ENCODE measurements at regions not wholly inside any gene's neighbourhood (a gene's known extent, or its start where the extent isn't known, plus 50 kb on each side); places are given as distances from the start of the nearest gene placed in this dataset.

DNA sequence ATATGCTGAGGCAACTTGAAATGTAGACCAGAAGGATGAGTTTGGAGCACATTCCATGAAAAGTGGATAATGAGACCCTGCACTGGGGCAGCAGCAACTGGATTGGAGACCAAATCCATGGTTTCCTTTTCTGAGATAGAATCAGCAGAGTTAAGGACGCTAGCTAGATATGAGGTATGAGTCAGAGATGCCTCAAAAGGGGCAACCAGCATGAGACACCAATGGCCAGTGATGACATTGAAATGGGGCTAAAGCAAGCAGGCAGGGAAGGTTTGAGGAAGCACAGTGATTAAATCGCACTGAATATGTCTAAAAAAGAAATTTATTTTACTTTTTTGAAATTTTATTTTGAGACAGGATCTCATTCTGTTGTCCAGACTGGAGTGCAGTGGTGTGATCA, 802.4 kb downstream of the TFAP2A start:
- no peak for DNase-seq (ENCODE audit: low read depth in 2 of 2)

DNA sequence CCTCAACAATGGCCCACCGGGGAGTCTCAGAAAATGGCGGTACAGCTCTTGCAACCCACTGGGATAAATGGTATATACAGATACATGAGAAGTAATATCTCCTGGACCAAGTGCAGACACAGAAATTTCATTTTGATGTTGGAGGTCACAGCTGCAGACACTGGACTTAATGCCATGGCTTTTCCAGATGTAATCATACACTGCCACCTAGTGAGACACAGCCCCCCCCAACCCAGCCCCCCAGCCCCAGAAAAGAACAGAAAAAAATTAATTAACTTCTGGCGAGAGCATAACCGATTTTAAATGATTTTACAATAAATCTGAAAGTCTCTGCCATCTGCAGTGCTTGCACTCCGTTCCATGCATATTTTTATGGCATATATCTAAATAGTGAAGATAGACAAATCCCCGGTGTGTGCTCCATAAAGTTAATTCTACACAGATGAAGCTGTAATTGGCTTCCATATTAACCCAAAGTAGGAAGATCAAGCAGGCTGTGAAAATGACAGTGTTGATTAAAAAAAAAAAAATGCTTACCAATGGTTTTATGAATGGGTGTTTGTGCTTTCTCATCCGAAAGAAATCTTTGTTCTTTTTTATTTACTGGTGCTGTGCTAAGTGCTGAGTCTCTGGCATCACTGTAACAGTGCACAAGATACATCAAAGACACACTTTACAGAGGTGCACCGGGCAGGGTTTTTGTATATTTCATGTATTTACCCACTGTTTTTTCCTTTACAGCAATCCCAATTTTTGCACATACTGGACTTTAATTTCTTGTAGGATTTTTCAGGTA, 804.1 kb downstream of the TFAP2A start:
- DNase-seq (ENCODE audit: low read depth in 2 of 2): no peak

DNA sequence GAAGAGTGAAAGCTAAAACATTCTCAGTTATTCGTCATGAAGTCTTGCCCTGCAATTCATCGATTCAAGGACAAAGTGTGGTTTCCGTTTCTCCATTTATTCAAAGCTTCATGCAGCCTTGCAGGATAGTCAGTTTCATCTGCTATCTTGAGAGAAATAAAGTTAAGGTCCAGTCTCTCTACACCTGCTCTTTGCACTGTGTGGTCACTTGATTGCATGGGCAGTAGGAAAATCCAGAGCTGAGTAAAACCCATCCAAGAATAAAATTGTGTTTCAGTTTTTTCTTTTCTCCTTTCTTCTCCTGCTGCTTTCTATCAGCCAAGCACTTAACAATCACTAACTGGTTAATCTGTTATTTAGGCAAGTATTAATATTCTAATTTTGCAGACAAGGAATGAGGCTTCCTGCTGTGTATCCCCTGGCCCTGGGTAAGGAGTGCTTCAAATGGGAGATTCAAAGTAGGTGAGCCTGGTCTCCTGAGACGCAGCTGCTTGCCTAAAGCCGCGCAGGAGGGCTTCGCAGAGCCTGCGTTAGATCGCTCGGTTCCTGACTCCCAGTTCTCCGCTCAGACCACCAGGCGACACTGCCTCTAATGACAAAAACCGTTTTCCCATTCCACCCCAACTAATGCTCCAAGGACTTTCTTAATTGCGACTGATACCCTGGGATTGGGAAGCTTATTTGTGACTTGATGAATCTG, 808.3 kb downstream of the TFAP2A start:
- DNase-seq (ENCODE audit: low read depth in 2 of 2): no peak

DNA sequence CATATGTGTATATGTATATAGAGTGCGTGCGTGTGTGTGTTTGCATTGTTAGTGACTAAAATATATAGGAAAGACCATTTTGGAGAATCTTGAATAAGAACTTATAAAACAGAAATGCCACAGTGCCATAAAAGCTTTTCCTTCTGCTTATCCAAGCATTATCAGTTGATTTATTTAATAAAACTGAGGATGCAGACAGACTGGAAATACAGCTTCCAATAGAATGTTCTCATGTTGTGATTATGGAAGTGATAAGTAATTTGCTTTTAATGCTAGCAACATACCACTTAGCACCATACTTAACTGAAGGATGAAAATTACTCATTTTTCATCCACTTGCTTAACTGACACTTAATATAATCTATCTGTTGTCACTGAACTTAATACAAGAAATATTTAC, 820.1 kb downstream of the TFAP2A start:
- DNase-seq (ENCODE audit: low read depth in 2 of 2): no peak

DNA sequence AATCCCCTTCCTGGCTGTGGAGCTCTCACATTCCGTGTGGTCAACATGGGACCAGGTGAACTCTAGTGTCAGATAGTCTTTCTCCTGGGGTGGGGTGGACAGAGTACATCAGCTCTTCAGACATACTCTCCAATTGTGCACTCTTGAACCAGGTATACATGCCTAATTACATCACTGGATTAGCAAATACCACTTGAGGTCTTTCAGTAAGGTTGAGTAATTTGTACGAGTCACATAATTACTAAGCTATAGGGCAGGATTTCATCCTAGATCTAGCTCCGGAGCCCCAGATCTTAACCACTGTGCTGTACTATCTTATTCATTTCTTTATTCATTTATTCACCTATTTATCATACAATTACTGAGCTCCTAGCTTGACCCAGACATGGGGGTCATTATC, 821.3 kb downstream of the TFAP2A start:
- no peak for DNase-seq (ENCODE audit: low read depth in 2 of 2)

DNA sequence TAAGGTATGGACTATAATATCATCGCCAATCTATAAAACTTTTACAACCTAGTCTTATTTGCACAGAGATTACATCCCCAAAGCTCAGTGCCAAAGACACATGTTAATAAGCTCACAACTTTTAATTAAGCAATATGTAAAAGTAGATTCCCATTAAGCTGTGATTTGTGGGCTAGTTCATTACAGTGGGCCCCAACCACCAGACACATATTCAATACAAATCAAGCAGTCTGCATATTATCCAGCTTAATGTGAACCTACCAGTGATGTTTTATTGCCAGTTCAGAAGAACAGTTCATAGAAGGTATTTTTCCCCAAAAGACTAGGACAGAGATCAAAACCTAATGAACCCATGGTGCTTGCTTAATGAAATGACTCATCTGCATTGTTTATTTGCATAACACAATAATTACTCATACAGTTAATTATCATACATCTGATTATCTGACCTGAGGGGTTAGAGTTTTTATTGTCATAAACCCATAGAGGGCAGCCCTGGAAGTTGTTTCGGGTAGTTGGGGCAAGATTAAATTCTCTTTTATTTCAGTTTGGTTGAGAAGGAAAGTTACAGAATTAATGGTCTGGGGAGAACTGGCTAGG, 831.0 kb downstream of the TFAP2A start:
- no peak for DNase-seq (ENCODE audit: low read depth in 2 of 2)

DNA sequence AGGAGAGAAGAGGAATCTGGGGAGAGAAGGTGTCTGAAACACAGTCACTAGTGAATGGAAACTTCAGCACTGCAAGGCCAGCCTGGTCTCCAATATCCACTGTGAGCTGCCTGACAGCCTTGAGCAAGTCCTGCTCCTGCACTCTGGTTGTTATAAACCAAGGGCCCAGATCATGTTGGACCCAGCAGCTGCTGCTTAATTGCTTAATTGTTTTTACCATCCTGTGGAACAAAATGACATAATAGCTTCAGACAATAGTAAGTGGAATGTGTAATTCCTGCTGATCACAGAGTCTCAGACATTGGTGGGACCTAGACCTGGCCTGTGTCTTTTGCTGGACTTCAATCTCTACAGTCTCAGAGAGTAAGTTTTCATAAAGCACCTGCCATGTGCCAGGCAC, 833.7 kb downstream of the TFAP2A start:
- no peak for DNase-seq (ENCODE audit: low read depth in 2 of 2)

DNA sequence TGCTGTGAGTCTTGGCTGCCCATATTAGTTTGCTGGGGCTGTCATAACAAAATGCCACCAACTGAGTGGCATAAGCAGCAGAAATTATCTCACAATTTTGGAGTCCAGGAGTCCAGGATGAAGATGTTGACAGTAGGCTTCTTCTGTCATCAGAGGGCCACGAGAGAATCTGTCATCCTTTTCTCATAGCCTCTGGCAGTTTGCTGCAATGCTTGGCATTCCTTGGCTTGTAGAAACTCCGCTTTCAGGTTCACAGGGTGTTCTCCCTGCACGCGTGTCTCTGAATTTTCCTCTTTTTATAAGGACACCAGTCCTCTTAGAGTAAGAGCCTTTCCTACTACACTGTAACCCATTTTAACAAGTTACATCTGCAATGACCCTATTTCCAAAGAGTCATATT, 838.4 kb downstream of the TFAP2A start:
- no peak for DNase-seq (ENCODE audit: low read depth in 2 of 2)

DNA sequence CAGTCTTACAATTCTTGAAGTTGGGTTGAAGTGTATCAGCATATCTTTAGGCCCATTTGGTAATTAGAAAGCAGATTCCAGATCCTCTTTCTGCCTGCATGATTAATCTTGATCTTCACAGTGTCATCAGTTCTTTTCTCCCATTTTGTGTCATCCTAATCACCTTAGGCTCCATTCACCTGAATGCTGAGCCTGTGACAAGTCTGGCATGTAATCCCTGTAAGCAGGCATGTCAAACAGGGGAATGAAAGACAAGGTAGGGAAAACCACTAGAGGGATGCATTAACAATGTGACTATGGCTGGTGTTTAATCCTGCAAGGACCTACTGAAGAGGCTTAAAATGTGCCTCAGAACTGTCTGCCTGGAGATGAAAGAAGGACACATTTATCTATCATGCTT, 848.8 kb downstream of the TFAP2A start:
- DNase-seq (ENCODE audit: low read depth in 2 of 2): no peak

DNA sequence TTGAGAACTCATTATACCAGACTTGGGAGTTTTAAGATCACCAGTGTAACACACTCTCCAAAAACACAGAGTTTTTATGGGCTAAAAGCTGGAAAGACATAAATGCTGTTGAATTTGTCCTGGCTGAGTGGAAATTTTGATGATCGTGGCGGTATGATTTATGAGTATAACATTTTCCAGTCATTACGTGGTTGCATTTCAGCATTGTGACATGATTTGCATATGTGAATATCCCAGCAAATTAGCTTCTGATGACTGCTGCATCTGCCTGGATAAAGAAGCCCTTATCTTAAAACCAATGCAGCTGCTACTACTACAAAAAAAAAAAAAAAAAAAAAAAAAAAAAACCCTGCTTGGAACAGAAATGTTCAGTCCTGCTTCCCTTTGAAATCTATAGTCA, 850.9 kb downstream of the TFAP2A start:
- no peak for DNase-seq (ENCODE audit: low read depth in 2 of 2)

DNA sequence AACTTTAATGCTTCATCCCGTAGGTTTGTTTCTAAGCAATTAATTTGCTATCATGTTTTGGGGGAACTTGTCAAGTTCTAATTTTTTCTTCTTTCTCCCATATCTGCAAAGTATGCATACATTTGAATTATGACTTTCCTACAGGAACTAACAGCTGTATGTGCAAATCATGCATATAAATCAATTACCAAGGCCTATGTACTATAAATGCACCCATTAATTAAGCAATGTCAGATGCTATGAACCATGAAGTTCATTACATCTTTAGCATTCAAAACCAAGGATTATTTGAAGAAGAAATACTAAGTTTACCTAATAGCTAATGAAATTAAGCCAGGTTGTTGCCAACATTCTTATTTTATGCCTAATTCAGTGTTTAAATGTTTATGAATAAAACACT, 851.3 kb downstream of the TFAP2A start:
- no peak for DNase-seq (ENCODE audit: low read depth in 2 of 2)

DNA sequence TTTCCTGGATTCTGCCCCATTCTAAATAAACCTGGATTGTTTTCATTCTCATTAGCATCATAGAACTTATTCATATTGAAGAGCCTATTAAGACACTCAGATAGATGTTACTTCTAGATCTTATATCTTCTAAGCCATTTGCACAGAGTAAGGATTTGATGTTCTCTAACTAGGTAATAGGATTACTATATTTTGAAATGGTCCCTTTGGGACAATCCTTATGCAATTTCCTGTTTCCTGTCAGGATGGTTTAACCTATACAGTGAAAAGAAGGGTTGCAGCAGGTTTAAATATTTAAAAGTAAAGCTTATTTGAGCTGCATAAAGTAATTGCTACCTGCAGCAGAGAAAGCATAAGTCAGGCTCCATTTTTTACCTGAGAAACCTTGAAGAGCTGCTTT, 860.1 kb downstream of the TFAP2A start:
- no peak for DNase-seq (ENCODE audit: low read depth in 2 of 2)

DNA sequence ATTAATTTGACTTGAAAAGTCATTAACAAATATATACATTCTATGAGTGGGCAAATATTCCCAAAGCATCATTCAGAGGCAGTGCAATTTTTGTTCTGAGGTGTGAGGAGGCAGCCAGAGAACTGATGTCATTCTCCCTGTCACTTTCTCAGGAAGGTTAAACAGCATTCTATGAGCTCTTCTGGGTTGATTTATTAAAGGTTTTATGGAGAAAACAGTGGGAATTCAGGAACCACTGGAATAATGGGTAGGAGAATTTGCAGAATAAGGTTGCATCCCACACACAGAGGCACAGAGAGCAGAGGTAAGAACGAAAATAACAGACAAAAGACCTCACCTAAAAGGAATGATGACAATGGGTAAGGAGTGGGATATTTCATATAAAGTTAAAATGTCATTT, 860.6 kb downstream of the TFAP2A start:
- no peak for DNase-seq (ENCODE audit: low read depth in 2 of 2)

DNA sequence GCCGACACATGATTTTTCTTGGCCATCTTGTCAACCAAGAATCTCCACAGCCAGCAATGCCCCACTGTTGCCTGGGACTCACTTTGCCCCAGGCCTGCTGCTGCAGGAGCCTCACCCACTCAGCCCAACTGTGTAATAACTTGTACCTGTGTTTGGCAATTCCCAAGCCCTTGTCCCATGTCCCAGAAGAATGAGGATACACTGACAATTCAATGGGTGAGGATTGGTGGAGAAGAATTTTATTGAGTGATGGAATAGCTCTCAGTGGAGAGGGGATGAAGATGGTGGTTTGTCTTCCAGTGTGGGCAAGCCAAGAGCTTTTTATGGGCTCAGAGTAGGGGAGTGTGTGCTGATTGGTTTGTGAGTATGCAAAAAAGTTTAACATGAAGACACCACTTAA, 861.9 kb downstream of the TFAP2A start:
- no peak for DNase-seq (ENCODE audit: low read depth in 2 of 2)

DNA sequence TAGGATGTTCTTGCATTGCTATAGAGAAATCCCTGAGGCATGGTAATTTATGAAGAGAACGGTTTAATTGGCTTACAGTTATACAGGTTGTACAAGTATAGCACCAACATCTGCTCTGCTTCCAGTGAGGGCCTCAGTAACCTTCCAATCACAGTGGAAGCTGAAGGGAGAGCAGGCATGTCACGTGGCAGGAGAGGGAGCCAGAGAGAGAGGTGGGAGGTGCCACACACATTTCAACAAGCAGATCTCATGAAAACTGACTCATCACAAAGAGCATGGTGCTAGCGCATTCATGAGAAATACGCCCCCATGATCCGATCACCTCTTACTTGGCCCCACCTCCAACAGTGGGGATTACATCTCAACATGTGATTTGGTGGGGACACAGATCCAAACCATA, 871.2 kb downstream of the TFAP2A start:
- DNase-seq (ENCODE audit: low read depth in 2 of 2): no peak

DNA sequence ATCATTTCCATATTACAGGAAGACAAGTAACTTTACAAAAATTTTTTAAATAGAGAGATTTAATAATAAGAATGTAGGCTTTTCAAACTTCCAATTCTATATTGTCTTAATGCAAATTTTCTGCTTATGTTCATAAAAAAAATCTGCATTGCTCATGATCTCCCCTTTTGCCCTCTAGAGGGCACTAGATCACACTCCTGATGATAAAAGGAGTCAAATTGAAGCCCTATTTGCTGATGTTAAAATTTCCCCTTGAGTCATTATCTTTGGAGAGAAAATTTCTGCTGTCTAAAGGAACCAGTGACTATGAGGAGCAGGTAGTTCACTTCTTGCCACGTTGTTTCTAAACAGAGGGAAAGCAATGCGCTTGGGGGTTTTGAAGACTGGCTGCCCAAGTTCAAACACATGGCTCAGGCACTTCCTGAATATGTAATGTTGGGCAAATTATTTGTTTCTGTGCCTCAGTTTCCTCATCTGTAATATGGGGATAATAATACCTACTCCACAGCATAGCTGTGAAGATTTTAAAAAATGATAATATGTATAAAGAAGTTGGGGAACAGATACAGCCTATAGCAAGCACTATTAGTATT, 874.2 kb downstream of the TFAP2A start:
- no peak for DNase-seq (ENCODE audit: low read depth in 2 of 2)

DNA sequence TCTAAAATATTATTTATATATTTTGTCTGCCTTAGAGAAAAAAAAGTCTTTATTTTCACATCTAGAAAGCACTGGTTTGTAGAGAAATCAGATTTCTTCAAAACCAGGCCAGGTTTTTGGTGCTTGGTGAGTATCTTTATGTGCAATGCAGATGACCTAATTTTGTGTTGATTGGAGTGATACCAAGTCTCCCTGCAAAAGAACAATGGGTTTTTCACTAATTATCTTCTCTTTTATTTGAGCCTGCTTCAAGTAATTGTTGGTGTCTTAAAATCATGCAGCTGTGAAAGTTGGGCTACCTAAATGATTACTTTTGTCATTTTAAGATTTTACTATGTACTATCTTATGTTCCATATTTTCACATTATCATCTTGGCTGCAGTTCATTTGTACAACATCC, 874.7 kb downstream of the TFAP2A start:
- DNase-seq (ENCODE audit: low read depth in 2 of 2): no peak

DNA sequence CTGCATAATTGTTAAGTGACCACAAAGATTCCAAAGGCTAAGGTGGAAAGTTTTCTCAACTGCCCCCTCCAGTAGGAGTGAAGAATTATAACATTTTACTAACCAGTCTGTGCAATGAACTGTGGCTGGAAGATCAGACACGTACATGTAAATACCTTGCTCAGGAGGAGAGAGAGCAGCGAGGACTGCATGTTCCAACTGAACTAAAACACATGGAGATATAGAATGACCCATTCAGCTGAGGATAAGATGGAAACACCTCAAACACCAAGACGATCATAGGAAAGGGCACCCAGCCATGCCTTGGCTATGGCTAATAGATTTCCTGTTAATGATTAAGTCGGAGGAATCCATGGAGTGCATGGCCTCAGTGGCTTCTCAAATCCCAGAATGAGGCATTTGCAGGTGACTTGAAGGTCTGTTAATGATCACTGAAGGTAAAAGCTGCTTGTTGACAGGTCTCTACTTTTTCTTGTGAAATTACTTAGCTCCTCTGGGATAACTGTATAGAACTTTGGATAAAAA, 875.6 kb downstream of the TFAP2A start:
- no peak for DNase-seq (ENCODE audit: low read depth in 2 of 2)

DNA sequence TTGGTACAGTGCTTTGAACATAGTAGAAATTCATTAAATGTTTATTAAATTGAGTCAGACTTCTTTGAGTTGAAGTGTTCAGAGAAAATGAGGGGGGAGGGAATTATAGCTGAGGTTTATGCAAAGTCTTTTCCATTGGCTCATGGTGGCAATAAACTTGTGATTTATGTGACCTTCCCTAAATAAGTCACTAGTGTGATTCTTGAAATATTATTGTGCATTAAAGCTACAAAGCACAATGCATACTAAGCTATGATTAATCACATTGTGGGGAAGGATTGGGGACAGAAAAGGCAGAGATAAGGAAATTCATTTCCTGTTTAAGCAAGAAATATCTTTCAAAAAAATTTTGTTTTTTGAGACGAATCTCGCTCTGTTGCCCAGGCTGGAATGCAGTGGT, 877.5 kb downstream of the TFAP2A start:
- no peak for DNase-seq (ENCODE audit: low read depth in 2 of 2)

DNA sequence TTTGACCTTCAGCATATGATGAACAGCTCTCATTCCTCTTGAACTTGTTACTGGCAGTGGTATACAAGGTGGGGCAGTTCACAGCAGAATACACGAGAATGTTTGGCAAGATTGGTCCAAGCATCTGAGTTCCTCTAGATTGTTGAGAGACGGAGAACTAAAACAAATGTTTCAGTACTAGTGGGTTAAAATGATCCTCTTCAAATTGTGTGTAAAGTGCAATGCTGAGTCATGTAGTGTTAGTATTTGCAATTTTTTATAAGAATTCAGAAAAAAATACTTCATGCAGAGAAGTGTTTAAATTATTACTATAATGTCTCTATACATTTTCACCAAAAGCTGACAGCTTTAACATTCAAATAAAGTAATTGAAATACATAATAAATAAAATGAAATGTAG, 879.8 kb downstream of the TFAP2A start:
- no peak for DNase-seq (ENCODE audit: low read depth in 2 of 2)

DNA sequence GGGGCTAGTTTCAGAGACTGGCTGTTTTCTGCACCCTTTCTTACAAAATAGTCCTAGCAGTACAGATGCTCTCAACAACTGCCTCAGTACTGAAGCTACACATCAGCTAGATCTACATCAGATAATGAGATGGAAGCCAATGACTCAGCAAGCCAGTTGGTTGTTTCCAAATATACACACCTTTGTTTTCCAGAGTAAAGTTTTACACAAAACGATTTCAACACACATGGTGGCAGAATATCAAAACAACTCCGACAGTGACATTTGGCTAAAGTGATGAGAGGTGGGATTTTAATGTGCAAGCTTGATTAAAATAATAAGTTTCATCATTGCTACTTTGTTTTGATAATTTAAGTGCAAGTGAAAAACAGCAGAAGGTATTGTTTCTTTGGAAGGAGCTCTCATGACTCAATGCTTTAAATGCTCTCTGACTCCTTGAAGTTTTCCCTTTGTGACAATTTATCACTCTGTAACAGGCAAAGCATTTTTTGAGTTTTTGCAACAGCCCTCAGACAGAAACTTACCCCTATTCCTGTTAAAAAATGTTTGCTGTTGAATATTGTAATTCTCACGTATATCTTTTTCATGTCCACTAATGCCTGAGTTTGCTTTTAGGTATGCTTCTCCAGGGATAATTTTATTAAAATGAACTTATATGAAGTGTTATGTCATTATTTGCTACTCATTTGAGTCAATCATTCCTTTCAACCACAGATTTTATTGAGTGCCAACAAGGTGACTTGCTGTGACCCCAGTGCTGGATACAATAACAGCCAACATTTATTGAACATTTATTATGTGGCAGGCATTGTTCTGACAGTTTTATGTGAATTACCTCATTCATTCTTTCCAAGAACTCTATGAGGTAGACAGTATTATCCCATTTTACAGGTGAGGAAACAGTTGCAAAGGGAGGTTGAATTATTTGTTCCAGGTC, 882.0 kb downstream of the TFAP2A start:
- no peak for DNase-seq (ENCODE audit: low read depth in 2 of 2)

Data from stimulated activated CD4-positive, alpha-beta T cell treated with anti-CD3 and anti-CD28 coated beads, Interleukin-1b, Interleukin-23, amount 100 ng/mL, for 4 hours (primary cell).